Activated CD8-positive, alpha-beta T cell treated with anti-CD3 and anti-CD28 coated beads for 36 hours (primary cell): ENCODE measurements at regions not wholly inside any gene's neighbourhood (a gene's known extent, or its start where the extent isn't known, plus 50 kb on each side); places are given as distances from the start of the nearest gene placed in this dataset.

ENCODE experiments used
- ATAC-seq: fragments of 200-7000 bp; cut with Tn5 transposase; one replicate; pipeline ENCODE4 v1.10.0; 2021; ENCODE audit warnings: mild to moderate bottlenecking, moderate library complexity
- CTCF ChIA-PET: fragments of 350-600 bp; sonication (Branson Sonifier 250); formaldehyde crosslinking; loops from one replicate; lab custom pipeline; 2021; ENCODE audit warnings: antibody characterized with exemption; lab: Charles Lee
- POLR2A ChIA-PET: fragments of 350-600 bp; sonication (Branson Sonifier 250); formaldehyde crosslinking; loops from one replicate; lab custom pipeline; 2021; ENCODE audit warnings: antibody characterized with exemption; lab: Charles Lee
- DNase-seq: peaks from one replicate; pipeline ENCODE4 v3.0.0-alpha.2; 2020
- H3K27ac Mint-ChIP-seq: one replicate; pipeline ENCODE4 v1.8.0; 2021; ENCODE audit warnings: mild to moderate bottlenecking, mixed read lengths
- H3K27me3 Mint-ChIP-seq: one replicate; pipeline ENCODE4 v1.8.0; 2021; ENCODE audit warnings: mixed read lengths
- H3K36me3 Mint-ChIP-seq: one replicate; pipeline ENCODE4 v1.8.0; 2021; ENCODE audit warnings: low read depth, mixed read lengths
- H3K4me1 Mint-ChIP-seq: one replicate; pipeline ENCODE4 v1.8.0; 2021; ENCODE audit warnings: low read depth, mixed read lengths
- H3K4me3 Mint-ChIP-seq: one replicate; pipeline ENCODE4 v1.8.0; 2021; ENCODE audit warnings: mild to moderate bottlenecking, moderate library complexity, mixed read lengths
- H3K9me3 Mint-ChIP-seq: one replicate; pipeline ENCODE4 v1.8.0; 2021; ENCODE audit warnings: mixed read lengths
- intact Hi-C: fragments of 100-400 bp; cut with micrococcal nuclease; formaldehyde crosslinking; loops from one replicate; pipeline ENCODE4 v1.10.0; 2022
- TF ChIP-seq, protein P1 (sequence below): fragments of 200-600 bp; IDR thresholded peaks from one replicate; pipeline ENCODE4 v1.8.0; 2022; ENCODE audit warnings: antibody characterized with exemption, mild to moderate bottlenecking

DNA sequence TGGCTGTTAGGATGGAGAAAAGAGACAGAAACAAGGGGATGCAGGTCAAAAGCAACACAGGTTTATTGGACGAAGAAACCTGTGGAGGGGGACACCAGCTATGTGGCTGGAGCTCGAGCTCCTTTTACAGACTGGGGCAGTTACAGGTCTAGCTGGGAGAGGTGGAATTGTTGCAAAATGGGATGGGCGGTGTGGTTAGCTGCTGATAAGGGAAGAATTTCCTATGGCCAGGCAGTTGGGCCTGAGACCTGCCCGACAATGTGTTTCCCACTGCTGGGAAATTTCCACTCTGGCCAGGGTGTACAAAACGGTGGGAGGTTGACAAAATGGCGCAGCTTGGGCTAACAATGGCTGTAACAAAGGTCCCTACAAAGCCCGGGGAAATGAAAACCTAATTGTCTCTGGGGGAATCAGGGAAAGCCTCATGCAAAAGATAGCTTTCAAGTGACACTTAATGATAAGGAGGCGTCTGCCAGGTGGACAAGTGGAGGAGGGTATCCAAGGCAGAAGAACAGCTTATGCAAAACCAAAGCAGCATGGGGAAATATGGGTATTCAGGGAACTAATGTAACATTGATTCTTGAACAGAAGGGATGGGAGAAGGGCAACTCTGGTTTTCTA, 137.4 kb upstream of the SGO1 start:
- Mint-ChIP-seq H3K4me1 (no peaks in the 10 kb centered on the region), H3K27ac (no peak overlapping the region), H3K36me3 (no peaks in the 10 kb centered on the region), H3K9me3 (no peaks in the 10 kb centered on the region), H3K4me3 (no peak overlapping the region), H3K27me3 (no peaks in the 10 kb centered on the region)
- CTCF ChIA-PET = no interaction called here
- TF ChIP-seq, protein P1, sequence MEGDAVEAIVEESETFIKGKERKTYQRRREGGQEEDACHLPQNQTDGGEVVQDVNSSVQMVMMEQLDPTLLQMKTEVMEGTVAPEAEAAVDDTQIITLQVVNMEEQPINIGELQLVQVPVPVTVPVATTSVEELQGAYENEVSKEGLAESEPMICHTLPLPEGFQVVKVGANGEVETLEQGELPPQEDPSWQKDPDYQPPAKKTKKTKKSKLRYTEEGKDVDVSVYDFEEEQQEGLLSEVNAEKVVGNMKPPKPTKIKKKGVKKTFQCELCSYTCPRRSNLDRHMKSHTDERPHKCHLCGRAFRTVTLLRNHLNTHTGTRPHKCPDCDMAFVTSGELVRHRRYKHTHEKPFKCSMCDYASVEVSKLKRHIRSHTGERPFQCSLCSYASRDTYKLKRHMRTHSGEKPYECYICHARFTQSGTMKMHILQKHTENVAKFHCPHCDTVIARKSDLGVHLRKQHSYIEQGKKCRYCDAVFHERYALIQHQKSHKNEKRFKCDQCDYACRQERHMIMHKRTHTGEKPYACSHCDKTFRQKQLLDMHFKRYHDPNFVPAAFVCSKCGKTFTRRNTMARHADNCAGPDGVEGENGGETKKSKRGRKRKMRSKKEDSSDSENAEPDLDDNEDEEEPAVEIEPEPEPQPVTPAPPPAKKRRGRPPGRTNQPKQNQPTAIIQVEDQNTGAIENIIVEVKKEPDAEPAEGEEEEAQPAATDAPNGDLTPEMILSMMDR = no peak
- DNase-seq (no peak), ATAC-seq (no peak)
- POLR2A ChIA-PET = no interaction called here
- intact Hi-C loops = no loop called here

DNA sequence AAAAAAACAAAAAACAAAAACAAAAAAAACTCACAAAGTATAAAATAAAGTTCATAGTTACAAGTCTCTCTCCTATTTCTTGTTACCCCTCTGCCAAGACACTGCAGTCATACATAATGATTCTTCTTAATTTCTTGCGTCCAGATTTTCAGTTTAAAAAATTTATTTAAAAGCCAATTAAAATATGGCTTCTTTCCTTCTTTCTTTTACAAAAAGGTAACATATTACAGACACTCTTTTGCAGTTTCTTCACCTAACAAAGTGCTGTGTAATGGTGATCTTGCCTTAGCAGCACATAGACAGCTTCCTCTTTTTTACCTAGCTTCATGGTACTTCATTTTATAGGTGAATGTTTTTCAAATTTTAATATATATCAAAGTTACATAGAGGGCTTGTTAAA, 136.1 kb upstream of the SGO1 start:
- ChIA-PET CTCF (no interaction called here), POLR2A (no interaction called here)
- Mint-ChIP-seq H3K9me3 (no peaks in the 10 kb centered on the region), H3K4me3 (no peak overlapping the region), H3K27ac (no peak overlapping the region), H3K27me3 (no peaks in the 10 kb centered on the region), H3K36me3 (no peaks in the 10 kb centered on the region), H3K4me1 (no peaks in the 10 kb centered on the region)
- intact Hi-C loops = no loop called here
- TF ChIP-seq, protein P1 = no peak
- DNase-seq (no peak), ATAC-seq (no peak)

DNA sequence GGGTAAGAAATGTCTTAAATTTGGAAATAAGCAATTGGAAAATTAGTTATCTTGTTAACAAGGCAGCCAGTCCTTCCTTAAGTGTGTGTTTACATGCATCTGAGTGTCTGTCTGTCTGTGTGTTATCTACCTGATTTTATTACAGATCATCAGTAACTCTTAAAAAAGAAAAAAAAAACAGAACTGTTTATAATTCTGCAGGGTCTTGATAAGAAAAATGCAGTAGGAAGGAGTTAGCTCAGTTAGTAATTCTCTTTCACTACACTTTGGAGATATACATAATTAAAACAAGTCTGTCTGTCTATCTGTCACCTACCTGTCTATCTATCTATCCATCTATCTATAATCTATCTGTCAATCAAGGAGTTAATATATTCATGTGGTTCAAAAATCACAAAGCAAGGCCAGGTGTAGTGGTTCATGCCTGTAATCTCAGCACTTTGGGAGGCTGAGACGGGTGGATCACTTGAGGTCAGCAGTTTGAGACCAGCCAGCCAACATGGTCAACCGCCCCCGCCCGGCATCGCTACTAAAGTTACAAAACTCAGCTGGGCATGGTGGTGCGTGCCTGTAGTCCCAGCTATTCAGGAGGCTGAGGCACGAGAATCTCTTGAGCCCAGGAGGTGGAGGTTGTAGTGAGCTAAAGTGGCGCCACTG, 135.5 kb upstream of the SGO1 start:
- Mint-ChIP-seq H3K27me3 (no peaks in the 10 kb centered on the region), H3K4me1 (no peaks in the 10 kb centered on the region), H3K9me3 (no peaks in the 10 kb centered on the region), H3K27ac (no peak overlapping the region), H3K4me3 (no peak overlapping the region), H3K36me3 (no peaks in the 10 kb centered on the region)
- DNase-seq (no peak), ATAC-seq (no peak)
- TF ChIP-seq, protein P1 = no peak
- intact Hi-C loops = no loop called here
- POLR2A ChIA-PET = no interaction called here
- CTCF ChIA-PET = no interaction called here

DNA sequence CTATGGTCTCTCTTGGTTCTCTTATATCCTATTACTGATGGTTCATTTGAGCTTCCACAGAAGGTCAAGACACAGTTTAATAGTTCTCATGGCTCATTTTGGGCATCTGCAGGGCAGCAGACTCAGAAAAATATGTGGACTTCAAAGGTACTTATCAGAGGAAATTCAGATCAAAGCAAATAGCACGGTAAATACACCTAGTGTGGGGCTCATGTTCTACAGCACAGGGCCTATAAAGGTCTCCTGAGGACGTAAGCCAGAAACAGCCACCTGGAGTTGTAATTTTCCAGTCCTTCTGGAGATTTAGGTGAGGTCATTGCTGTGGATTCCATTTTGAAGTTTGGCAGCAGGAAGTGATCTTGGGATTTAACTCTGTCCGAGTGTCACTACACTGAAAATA, 134.5 kb upstream of the SGO1 start:
- Mint-ChIP-seq H3K4me1 (no peaks in the 10 kb centered on the region), H3K36me3 (no peaks in the 10 kb centered on the region)
- intact Hi-C loops = no loop called here

DNA sequence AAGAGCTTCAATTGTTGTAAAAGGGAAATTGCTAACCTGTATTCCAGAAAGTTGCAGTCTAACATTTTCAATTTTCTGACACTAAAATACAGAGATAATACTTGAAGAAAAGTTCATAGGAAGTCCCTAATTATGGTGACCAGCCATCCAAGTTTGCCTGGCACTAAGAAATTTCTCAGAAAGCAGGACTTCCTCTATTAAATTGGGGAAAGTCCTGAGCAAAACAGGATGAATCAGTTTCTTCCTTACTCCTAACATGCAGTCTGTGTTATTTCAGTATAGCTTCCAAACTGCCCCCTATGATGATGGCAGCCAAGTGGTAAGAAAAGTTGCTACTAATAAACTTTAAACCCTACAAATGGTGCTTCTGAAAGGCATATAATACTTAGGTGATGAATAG, 133.5 kb upstream of the SGO1 start:
- Mint-ChIP-seq H3K36me3 (no peaks in the 10 kb centered on the region), H3K27ac (no peak overlapping the region), H3K27me3 (no peaks in the 10 kb centered on the region), H3K4me1 (no peaks in the 10 kb centered on the region), H3K4me3 (no peak overlapping the region), H3K9me3 (no peaks in the 10 kb centered on the region)
- ATAC-seq = no peak
- POLR2A ChIA-PET = no interaction called here
- intact Hi-C loops = no loop called here
- DNase-seq = no peak
- CTCF ChIA-PET = no interaction called here
- TF ChIP-seq, protein P1 = no peak

More for the DNA sequence above, 134.5 kb upstream of the SGO1 start:
- ChIA-PET POLR2A (no interaction called here), CTCF (no interaction called here)
- H3K27me3 Mint-ChIP-seq = no peaks in the 10 kb centered on the region
- H3K4me3 Mint-ChIP-seq = no peak overlapping the region
- TF ChIP-seq, protein P1 = no peak
- no peak for DNase-seq
- H3K27ac Mint-ChIP-seq = no peak overlapping the region
- ATAC-seq = no peak
- no peaks in the 10 kb centered on the region for H3K9me3 Mint-ChIP-seq
